ENCODE measurements at regions not wholly inside any gene's neighbourhood (a gene's known extent, or its start where the extent isn't known, plus 50 kb on each side); places are given as distances from the start of the nearest gene placed in this dataset.

- TF ChIP-seq GATA2 (IDR thresholded peaks at IDR 0.05; ENCODE audit: low read depth, low read length) (no peak), GATA3 (IDR thresholded peaks at IDR 0.05; ENCODE audit: low read depth, low read length) (no peak)
Measured at GRCh38 chr20:53859684-53860083, 210.7 kb downstream of the BCAS1 start.
